ENCODE measurements at regions not wholly inside any gene's neighbourhood (a gene's known extent, or its start where the extent isn't known, plus 50 kb on each side); places are given as distances from the start of the nearest gene placed in this dataset.

DNA sequence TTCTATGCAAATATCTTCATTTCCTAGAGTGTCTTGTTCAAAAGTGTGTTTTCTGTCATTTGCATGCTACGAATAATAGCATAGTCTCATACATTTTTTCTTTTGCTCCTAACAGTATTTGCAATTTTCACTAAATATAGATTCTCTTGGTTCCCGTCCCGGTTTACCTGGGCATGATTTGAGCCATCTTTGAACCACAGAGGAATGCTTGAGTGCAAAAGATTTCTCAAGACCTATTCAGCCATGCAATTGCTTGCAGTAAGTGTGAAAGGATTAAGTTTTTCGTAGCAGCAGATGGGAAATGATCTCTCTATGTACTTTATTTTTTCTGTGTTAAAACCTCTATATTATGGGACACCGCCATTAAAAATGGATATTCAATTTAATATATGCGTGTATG is 733.0 kb downstream of the ZPLD1 start:
- TF ChIP-seq, protein P1, sequence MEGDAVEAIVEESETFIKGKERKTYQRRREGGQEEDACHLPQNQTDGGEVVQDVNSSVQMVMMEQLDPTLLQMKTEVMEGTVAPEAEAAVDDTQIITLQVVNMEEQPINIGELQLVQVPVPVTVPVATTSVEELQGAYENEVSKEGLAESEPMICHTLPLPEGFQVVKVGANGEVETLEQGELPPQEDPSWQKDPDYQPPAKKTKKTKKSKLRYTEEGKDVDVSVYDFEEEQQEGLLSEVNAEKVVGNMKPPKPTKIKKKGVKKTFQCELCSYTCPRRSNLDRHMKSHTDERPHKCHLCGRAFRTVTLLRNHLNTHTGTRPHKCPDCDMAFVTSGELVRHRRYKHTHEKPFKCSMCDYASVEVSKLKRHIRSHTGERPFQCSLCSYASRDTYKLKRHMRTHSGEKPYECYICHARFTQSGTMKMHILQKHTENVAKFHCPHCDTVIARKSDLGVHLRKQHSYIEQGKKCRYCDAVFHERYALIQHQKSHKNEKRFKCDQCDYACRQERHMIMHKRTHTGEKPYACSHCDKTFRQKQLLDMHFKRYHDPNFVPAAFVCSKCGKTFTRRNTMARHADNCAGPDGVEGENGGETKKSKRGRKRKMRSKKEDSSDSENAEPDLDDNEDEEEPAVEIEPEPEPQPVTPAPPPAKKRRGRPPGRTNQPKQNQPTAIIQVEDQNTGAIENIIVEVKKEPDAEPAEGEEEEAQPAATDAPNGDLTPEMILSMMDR (IDR thresholded peaks at IDR 0.05; ENCODE audit: low read depth, low read length), result no peak
- DNase-seq (ENCODE audit: low read depth in 2 of 2), result no peak
- H3K4me3 ChIP-seq (replicated peaks in 1 of 2; ENCODE audit: low read depth in 2 of 2, low read length in 2 of 2), result no peak overlapping the region

DNA sequence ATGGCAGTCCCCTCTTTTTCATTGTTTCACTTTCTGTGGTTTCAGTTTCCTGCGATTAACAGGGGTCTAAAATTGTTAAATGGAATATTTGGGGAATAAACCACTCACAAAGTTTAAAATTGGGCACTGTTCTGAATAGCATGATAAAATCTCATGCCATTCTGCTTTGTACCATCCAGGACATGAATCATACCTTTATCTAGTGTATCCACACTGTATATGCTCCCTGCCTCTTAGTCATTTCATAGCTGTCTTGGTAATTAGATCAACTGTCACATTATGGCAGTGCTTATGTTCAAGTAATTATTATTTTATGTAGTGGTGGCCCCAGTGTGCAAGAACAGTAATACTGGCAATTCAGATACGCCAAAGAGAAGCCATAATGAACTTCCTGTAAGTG is 734.5 kb downstream of the ZPLD1 start:
- H3K4me3 ChIP-seq (replicated peaks in 1 of 2; ENCODE audit: low read depth in 2 of 2, low read length in 2 of 2), result no peak overlapping the region
- TF ChIP-seq, protein P1 (IDR thresholded peaks at IDR 0.05; ENCODE audit: low read depth, low read length), result no peak
- DNase-seq (ENCODE audit: low read depth in 2 of 2), result no peak

DNA sequence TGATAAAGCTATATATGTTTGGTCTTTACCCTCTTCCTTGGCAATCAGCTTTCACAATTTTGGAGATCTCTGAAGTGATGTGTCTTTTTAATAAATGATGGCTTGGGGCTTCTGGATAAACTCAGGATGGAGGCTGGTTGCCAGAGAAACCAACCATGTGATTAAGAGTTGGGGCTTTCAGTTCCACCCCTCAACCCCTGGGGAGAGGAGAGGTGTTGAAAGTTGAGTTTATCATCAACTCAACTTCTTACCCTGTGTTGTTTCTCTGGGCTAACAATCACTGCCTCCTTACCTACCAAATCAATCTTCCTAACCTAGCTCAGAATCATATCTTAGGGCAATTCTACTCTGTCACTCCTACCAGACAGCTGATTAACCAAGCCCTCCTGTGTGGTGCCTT is 735.8 kb downstream of the ZPLD1 start:
- TF ChIP-seq, protein P1 (IDR thresholded peaks at IDR 0.05; ENCODE audit: low read depth, low read length), result no peak
- DNase-seq (ENCODE audit: low read depth in 2 of 2), result no peak
- H3K4me3 ChIP-seq (replicated peaks in 1 of 2; ENCODE audit: low read depth in 2 of 2, low read length in 2 of 2), result no peak overlapping the region

DNA sequence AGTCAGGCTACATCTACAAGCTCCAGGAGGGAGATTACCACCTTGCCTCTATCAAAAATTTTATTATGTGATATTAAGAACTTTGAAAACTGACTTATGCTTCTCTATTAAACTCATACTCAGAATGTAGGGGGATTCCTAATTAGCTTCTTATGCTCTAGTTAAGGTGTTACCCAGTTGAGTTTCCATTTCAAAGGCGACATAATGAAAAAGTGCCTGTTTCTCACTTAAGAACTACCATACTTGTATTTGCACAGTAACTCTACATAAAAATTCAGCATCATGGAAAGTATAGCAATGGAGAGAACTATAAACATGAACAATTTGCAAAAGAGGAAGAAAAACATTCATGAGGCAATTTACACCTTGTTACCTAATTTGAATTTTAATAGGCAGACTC is 739.1 kb downstream of the ZPLD1 start:
- TF ChIP-seq, protein P1 (IDR thresholded peaks at IDR 0.05; ENCODE audit: low read depth, low read length), result no peak
- no peak for DNase-seq (ENCODE audit: low read depth in 2 of 2)
- H3K4me3 ChIP-seq (replicated peaks in 1 of 2; ENCODE audit: low read depth in 2 of 2, low read length in 2 of 2), result no peak overlapping the region

DNA sequence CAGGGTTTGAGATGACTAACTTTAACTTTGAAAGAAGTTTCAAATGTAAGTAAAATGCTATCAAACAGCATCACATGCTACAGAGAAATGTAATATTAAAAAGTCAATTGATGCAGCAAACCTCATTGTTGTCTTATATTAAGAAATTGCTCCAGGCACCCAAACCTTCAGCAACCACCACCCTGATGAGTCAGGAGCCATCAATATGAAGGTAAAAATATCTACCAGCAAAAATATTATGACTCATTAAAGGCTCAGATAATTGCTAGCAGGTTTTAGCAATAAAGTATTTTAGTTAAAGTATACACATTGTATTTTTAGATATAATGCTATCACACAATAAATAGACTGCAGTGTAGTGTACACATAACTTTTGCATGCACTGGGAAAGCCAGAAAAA is 746.3 kb downstream of the ZPLD1 start:
- TF ChIP-seq, protein P1 (IDR thresholded peaks at IDR 0.05; ENCODE audit: low read depth, low read length), result no peak
- no peak for DNase-seq (ENCODE audit: low read depth in 2 of 2)

DNA sequence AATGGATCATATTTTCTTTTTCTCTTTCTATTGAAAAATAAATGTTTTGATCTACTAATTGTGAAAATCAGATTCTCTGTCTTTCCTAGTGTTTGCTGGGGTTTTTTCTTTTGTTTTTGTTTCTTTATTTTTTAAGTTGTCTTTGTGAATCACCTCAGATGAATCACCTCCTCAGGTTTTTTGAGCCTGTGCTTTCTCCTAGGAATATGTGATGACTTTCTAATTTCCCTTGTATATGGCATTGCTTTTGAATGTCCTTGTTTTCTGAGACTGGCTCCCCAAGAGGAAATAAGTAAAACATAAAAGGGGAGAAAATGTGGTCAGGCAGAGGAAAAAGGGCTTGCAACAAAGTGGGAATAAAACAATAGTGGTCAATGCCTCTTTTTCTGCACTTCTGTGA is 750.0 kb downstream of the ZPLD1 start:
- TF ChIP-seq, protein P1 (IDR thresholded peaks at IDR 0.05; ENCODE audit: low read depth, low read length), result no peak
- DNase-seq (ENCODE audit: low read depth in 2 of 2), result no peak
- H3K4me3 ChIP-seq (replicated peaks in 1 of 2; ENCODE audit: low read depth in 2 of 2, low read length in 2 of 2), result no peak overlapping the region

More for the DNA sequence above, 746.3 kb downstream of the ZPLD1 start:
- no peak overlapping the region for H3K4me3 ChIP-seq (replicated peaks in 1 of 2; ENCODE audit: low read depth in 2 of 2, low read length in 2 of 2)

DNA sequence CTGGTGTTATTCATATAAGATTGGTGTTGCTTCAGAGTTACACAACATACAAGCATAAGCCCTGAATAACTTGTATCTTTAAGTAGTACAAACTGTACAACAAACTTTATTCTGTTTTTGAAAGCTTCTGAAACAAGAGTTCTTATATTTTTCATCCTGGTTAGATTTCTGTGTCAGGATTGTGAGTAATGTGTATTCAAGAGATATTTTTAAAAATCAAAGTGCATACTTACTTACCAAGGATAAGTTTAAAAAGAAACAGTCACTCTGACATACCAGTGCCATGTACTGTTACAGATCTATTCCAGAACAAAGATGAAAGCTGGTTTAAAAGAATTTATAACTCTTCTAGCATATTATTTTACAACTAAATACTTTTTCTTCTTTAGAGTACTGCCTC is 755.1 kb downstream of the ZPLD1 start:
- no peak overlapping the region for H3K4me3 ChIP-seq (replicated peaks in 1 of 2; ENCODE audit: low read depth in 2 of 2, low read length in 2 of 2)
- no peak for DNase-seq (ENCODE audit: low read depth in 2 of 2)
- TF ChIP-seq, protein P1 (IDR thresholded peaks at IDR 0.05; ENCODE audit: low read depth, low read length), result no peak
